IPS-18a (cell line): ENCODE measurements at regions not wholly inside any gene's neighbourhood (a gene's known extent, or its start where the extent isn't known, plus 50 kb on each side); places are given as distances from the start of the nearest gene placed in this dataset.

ENCODE experiments used
- H3K27ac ChIP-seq: one replicate; pipeline ENCODE4 v1.5.1; 2013; ENCODE audit warnings: low read length
- H3K27me3 ChIP-seq: one replicate; pipeline ENCODE4 v1.6.1; 2013; ENCODE audit warnings: mild to moderate bottlenecking, low read length; ENCODE audit not compliant: control insufficient read depth, insufficient read depth
- H3K36me3 ChIP-seq: one replicate; pipeline ENCODE4 v1.6.1; 2013; ENCODE audit warnings: low read depth, low read length; ENCODE audit not compliant: control insufficient read depth
- H3K4me1 ChIP-seq: one replicate; pipeline ENCODE4 v1.6.1; 2013; ENCODE audit warnings: low read depth, low read length; ENCODE audit not compliant: control insufficient read depth
- H3K4me3 ChIP-seq: one replicate; pipeline ENCODE4 v1.5.1; 2013; ENCODE audit warnings: low read length
- H3K9ac ChIP-seq: one replicate; pipeline ENCODE4 v1.6.1; 2013; ENCODE audit warnings: mild to moderate bottlenecking, low read length, moderate library complexity
- H3K9me3 ChIP-seq: one replicate; pipeline ENCODE4 v1.6.1; 2013; ENCODE audit warnings: low read depth, low read length; ENCODE audit not compliant: control insufficient read depth

GRCh38 chr9:88193766-88194165, 55.5 kb upstream of the SPATA31C2 start:
- Histone ChIP-seq H3K27me3 (no peaks in the 10 kb centered on the region), H3K4me3 (no peak overlapping the region), H3K4me1 (peaks cover 19% of the 10 kb centered on the region), H3K9me3 (no peaks in the 10 kb centered on the region), H3K9ac (no peak overlapping the region), H3K27ac (no peak overlapping the region), H3K36me3 (no peaks in the 10 kb centered on the region)

GRCh38 chr9:88191456-88191855, 53.2 kb upstream of the SPATA31C2 start:
- no peaks in the 10 kb centered on the region for H3K9me3 ChIP-seq
- no peak overlapping the region for H3K27ac ChIP-seq
- H3K27me3 ChIP-seq: no peaks in the 10 kb centered on the region
- H3K9ac ChIP-seq: no peak overlapping the region
- H3K4me3 ChIP-seq: no peak overlapping the region
- H3K4me1 ChIP-seq: peaks cover 2% of the 10 kb centered on the region
- H3K36me3 ChIP-seq: no peaks in the 10 kb centered on the region

- Histone ChIP-seq H3K27me3 (no peaks in the 10 kb centered on the region), H3K4me3 (no peak overlapping the region), H3K4me1 (no peaks in the 10 kb centered on the region), H3K36me3 (no peaks in the 10 kb centered on the region), H3K9me3 (no peaks in the 10 kb centered on the region), H3K9ac (no peak overlapping the region), H3K27ac (no peak overlapping the region)
Observed at GRCh38 chr9:88189371-88189770, 51.1 kb upstream of the SPATA31C2 start.
